GM21717 (cell line): ENCODE measurements at regions not wholly inside any gene's neighbourhood (a gene's known extent, or its start where the extent isn't known, plus 50 kb on each side); places are given as distances from the start of the nearest gene placed in this dataset.
A peak's percentile ranks its signal among the peaks of the same experiment; 100 is the strongest.

ENCODE experiments used
- ATAC-seq: cut with Tn5 transposase; IDR thresholded peaks from one replicate; pipeline ENCODE4 v1.9.1; 2021; ENCODE audit warnings: mild to moderate bottlenecking, moderate library complexity; ENCODE audit not compliant: unreplicated experiment

GRCh38 chr18:76771192-76771799 lies 51.1 kb upstream of the ZNF236 start:
- no peak for ATAC-seq

- ATAC-seq = no peak
Measured at GRCh38 chr18:76767954-76768353, 54.4 kb upstream of the ZNF236 start.

DNA sequence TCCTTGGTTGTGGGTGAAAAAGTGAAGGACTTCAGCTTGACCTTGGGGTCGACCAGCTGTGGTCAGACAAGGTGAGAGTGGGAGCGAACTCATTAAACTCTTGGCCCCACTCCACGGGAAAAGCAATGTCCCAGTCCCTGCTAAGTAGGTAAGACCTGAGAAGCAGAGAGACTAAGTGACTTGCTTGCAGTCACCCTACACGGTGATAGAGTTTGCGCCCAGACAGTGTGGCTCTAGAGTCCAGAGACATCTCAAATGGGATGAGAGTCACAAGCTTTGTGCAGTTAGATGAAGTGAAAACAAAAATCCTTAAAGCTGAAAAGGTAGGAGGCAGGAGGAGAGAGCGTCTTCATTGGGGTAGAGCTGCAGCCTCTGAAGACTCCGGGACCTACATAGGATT lies 55.9 kb upstream of the ZNF236 start:
- no peak for ATAC-seq

DNA sequence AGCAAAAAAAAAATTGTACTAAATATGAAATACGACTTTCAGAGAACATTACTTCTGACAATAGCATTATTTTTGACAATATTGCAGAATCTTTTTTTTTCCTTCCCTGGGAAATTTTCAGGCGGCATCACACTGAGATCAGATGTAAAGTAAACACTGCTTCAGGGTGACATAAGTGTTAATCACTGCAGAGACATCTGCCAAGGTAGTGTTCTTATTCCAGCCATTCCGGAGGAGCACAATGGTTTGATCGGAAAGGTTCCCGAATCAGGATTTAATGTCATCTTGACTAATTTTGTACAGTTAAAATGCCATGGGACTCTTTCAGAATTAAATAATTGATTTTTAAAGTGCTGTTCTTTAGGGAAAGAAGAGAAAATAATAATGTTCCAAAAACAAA lies 56.7 kb upstream of the ZNF236 start:
- ATAC-seq = no peak

- ATAC-seq = no peak
Measured at GRCh38 chr18:76764291-76764901, 58.0 kb upstream of the ZNF236 start.

DNA sequence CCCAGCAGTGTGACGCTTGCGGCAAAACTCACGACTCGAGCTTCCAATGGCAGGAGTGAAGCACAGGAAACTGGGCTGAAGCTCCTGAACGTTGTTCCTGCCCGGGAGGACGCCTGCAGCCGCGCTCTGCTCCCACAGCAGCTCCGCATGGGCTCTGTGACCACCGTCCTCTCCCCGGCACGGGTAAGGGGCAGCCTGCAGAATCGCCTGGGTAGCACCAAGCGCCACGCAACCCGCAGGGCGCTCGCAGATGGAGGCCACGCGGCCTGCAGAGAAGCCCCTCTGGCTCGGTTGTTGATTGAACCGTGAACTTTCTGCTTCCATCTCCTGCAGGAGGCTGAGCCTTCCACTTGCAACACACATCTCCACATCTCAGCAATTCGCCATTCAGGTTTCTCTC lies 63.3 kb upstream of the ZNF236 start:
- ATAC-seq = no peak

DNA sequence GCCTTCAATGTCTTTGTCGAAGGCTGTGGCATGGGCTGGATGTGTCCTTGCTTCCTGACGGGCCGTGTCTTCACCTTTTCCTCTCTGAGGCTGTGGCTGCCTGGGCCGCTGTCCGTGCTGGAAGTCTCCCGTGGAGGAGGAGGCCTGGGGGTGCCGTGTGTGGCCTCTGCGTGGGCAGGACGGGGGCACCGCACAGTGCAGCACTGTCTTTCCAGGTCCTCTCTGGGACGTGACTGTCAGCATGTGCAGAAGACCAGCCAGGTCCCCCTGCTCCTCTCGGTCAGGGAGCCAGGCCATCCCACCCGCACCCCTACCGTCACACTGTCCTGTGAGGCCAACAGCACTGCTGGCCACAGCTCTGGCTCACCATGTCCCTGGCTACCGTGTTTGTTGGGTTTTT lies 64.4 kb upstream of the ZNF236 start:
- ATAC-seq = no peak

- no peak for ATAC-seq
Measured at GRCh38 chr18:76757335-76757734, 65.0 kb upstream of the ZNF236 start.

GRCh38 chr18:76756531-76757253 lies 65.7 kb upstream of the ZNF236 start:
- no peak for ATAC-seq

GRCh38 chr18:76754351-76754750 lies 68.0 kb upstream of the ZNF236 start:
- ATAC-seq = no peak

- no peak for ATAC-seq
Measured at GRCh38 chr18:76752400-76752799, 70.0 kb upstream of the ZNF236 start.

DNA sequence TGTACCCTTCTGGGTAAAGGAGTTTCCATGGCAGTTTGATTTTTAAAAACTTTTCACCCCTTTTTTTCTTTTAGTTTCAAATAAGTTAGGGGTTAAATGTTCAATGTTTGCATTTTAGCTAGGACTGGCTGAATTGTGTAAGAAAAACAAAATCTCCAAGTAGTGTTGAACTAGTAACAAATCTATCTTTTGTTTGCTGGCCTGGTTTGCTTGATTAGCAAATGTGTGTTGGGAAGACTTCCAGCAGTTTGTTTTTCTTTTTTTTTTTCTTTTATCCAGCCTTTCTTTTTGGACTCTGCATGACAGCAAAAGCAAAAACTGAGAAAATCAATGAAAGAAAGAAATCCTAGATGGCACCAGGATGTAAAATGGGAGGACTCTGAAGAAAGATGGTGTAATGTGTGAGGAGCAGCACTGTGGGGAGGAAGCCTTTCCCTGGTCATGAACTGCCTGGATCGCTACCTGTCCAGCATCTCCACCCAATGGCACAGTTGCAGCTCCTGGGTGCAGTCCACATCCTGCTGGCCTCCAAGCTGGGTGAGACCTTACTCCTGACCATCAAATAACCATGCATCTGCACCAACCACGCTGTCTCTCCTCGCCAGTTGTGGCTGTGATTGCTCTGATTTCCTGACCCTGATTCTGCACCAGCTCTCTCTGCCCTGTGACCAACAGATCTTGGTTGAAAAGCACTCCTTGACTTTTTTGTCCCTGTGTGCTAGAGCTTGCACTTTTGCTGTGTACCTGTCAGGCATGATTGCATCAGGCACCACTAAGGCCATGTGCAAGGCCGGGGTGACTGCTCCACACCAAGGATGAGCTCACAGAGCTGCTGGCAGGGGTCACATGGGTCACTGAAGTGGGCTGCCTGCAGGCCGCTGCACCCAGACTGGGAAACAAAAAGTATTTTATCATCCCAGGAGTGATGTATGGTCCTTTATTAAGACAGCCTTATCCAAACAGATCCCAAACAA lies 71.2 kb upstream of the ZNF236 start:
- no peak for ATAC-seq

DNA sequence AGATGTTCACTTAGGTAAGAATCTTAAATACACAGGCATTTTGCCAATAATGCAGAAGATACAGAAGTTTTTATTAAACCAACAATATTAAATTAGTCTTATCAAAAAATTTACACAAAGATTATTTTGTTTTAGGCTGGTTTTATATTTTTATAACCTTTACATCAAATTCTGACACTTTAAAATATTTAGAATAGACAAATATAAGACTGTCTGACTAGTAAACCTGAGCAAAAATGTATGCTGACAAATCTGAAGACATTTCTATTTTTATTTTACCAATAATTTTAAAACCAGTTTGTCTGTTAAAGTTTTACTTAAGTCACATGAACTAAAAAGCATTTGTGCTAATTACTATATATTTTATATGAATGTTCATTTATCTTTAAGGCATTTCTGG lies 72.1 kb upstream of the ZNF236 start:
- no peak for ATAC-seq

- ATAC-seq = no peak
Measured at GRCh38 chr18:76747676-76748075, 74.7 kb upstream of the ZNF236 start.

- no peak for ATAC-seq
Measured at GRCh38 chr18:76741346-76741745, 81.0 kb upstream of the ZNF236 start.

GRCh38 chr18:76736309-76736708 lies 86.0 kb upstream of the ZNF236 start:
- ATAC-seq = no peak

DNA sequence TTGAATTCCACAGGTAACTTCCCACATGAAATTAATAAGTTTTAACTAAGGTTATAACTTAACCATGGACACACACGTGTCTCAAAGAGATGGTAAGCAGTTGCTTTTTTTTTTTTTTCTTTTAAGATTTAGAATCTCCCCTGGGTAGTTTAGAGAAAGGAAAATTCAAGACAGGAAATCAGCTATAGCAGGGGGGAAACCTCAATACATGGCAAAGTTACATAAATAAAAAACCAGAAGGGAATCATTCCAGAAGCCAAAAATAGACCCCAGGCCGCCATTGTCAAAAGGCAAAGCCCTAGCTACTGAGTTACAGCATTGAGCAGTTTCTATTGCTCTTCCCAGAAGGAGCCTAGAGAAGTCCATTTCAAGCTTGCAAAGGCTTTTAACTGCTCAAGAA lies 91.5 kb upstream of the ZNF236 start:
- no peak for ATAC-seq

- ATAC-seq = no peak
Measured at GRCh38 chr18:76727589-76727988, 94.8 kb upstream of the ZNF236 start.

DNA sequence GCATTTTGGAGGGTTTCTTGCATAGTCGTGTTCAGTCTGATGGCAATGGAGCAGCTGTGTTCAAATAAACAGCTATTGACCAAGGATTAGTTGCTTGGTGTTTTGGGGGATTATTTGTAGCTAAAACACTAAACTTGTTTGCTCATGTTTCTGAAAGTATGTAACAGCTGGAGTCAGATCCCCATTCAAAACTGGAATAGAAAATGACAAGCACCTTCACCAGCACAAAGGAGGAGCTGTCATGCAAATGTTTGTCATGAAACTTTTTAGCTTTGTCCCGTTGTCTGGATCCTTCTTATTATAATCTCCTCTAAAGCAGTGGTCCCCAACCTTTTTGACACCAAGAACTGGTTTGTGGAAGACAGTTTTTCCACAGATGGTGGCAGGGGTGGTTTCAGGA lies 96.9 kb upstream of the ZNF236 start:
- peak; percentile 76 for ATAC-seq

DNA sequence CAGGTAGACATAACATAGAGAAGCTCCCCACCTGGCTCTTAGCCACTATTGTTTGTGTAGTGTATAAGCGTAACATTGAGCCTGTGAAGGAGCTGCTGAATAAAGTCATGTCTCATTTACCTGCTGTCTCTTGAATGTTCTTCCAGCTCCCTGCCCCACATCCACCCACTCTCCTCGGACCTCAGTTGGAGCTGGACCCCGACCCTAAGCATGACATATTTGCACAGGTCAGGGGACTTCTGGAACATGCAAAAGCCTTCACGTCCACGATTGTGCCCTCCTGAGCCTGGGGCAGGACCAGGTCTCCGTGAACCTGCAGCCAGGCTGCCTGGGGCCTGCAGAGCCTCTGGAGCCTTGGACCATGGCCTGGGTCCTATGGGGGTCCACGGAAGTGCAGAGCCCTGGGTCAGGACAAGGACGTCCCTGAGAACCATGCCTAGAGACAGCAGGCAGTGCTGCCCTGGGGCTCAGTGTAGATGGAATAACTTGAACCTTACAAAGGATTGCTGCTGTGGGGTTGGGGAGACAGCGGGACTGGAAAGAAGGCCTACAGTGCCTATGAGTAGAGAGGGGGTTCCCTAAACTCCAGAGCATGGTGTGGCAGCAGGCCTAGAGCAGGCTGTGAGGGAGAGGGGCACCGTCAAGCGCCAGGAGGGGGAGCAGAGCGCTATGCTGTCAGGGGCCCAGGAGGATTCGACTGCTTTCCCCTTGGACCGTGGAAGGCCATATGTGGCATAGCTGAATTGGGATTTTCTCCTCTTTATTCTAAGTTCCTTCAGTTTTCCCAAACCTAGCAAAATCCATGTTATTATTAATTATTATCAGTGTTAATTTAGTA lies 99.9 kb upstream of the ZNF236 start:
- no peak for ATAC-seq
